ENCODE measurements at regions not wholly inside any gene's neighbourhood (a gene's known extent, or its start where the extent isn't known, plus 50 kb on each side); places are given as distances from the start of the nearest gene placed in this dataset.
"Not testable (repeated sequence)": the region's sequence is repeated elsewhere in the genome, so short reads cannot be mapped to it uniquely, and the experiment has no call there.

- not testable (repeated sequence) for TF ChIP-seq CTCF (IDR thresholded peaks at IDR 0.05; ENCODE audit: low read length); EZH2 (IDR thresholded peaks at IDR 0.05; ENCODE audit: borderline replicate concordance, low read length)
Observed at GRCh38 chr7:149579365-149579764, 81.8 kb upstream of the ZNF746 start.
